ENCODE measurements at regions not wholly inside any gene's neighbourhood (a gene's known extent, or its start where the extent isn't known, plus 50 kb on each side); places are given as distances from the start of the nearest gene placed in this dataset.

GRCh38 chr7:109049366-109049765 lies 479.7 kb downstream of the DNAJB9 start:
- no peak overlapping the region for H3K27ac ChIP-seq (ENCODE audit: low read depth, low read length)
- no peaks in the 10 kb centered on the region for H3K4me1 ChIP-seq (ENCODE audit: control insufficient read depth, insufficient read depth, low read length, unreplicated experiment)
- H3K36me3 ChIP-seq (ENCODE audit: insufficient read depth, low read length) = no peaks in the 10 kb centered on the region
- no peak overlapping the region for H3K4me3 ChIP-seq (ENCODE audit: low read depth, low read length)
- no peak overlapping the region for H2AFZ ChIP-seq (ENCODE audit: low read length, unreplicated experiment)
- H3K27me3 ChIP-seq (ENCODE audit: insufficient read depth, low read length) = no peaks in the 10 kb centered on the region
- no peaks in the 10 kb centered on the region for H3K79me2 ChIP-seq (ENCODE audit: control insufficient read depth, insufficient read depth, low read length, unreplicated experiment)

GRCh38 chr7:109059089-109059488 lies 489.4 kb downstream of the DNAJB9 start:
- Histone ChIP-seq H3K4me3 (ENCODE audit: low read depth, low read length) (no peak overlapping the region), H3K36me3 (ENCODE audit: insufficient read depth, low read length) (no peaks in the 10 kb centered on the region), H3K79me2 (ENCODE audit: control insufficient read depth, insufficient read depth, low read length, unreplicated experiment) (no peaks in the 10 kb centered on the region), H3K27ac (ENCODE audit: low read depth, low read length) (no peak overlapping the region), H3K27me3 (ENCODE audit: insufficient read depth, low read length) (no peaks in the 10 kb centered on the region), H3K4me1 (ENCODE audit: control insufficient read depth, insufficient read depth, low read length, unreplicated experiment) (no peaks in the 10 kb centered on the region), H2AFZ (ENCODE audit: low read length, unreplicated experiment) (no peak overlapping the region)

- Histone ChIP-seq H3K79me2 (ENCODE audit: control insufficient read depth, insufficient read depth, low read length, unreplicated experiment) (no peaks in the 10 kb centered on the region), H3K36me3 (ENCODE audit: insufficient read depth, low read length) (no peaks in the 10 kb centered on the region), H2AFZ (ENCODE audit: low read length, unreplicated experiment) (no peak overlapping the region), H3K27ac (ENCODE audit: low read depth, low read length) (no peak overlapping the region), H3K4me3 (ENCODE audit: low read depth, low read length) (no peak overlapping the region), H3K4me1 (ENCODE audit: control insufficient read depth, insufficient read depth, low read length, unreplicated experiment) (no peaks in the 10 kb centered on the region), H3K27me3 (ENCODE audit: insufficient read depth, low read length) (no peaks in the 10 kb centered on the region)
Measured at GRCh38 chr7:109062798-109063197, 493.1 kb downstream of the DNAJB9 start.

- Histone ChIP-seq H3K27me3 (ENCODE audit: insufficient read depth, low read length) (no peaks in the 10 kb centered on the region), H3K4me1 (ENCODE audit: control insufficient read depth, insufficient read depth, low read length, unreplicated experiment) (no peaks in the 10 kb centered on the region), H3K36me3 (ENCODE audit: insufficient read depth, low read length) (no peaks in the 10 kb centered on the region), H3K79me2 (ENCODE audit: control insufficient read depth, insufficient read depth, low read length, unreplicated experiment) (no peaks in the 10 kb centered on the region), H3K27ac (ENCODE audit: low read depth, low read length) (no peak overlapping the region), H2AFZ (ENCODE audit: low read length, unreplicated experiment) (no peak overlapping the region), H3K4me3 (ENCODE audit: low read depth, low read length) (no peak overlapping the region)
Measured at GRCh38 chr7:109073543-109073942, 503.9 kb downstream of the DNAJB9 start.

GRCh38 chr7:109076396-109076972 lies 506.8 kb downstream of the DNAJB9 start:
- no peak overlapping the region for H3K27ac ChIP-seq (ENCODE audit: low read depth, low read length)
- H3K36me3 ChIP-seq (ENCODE audit: insufficient read depth, low read length) = no peaks in the 10 kb centered on the region
- no peak overlapping the region for H3K4me3 ChIP-seq (ENCODE audit: low read depth, low read length)
- no peak overlapping the region for H2AFZ ChIP-seq (ENCODE audit: low read length, unreplicated experiment)
- H3K79me2 ChIP-seq (ENCODE audit: control insufficient read depth, insufficient read depth, low read length, unreplicated experiment) = no peaks in the 10 kb centered on the region
- H3K4me1 ChIP-seq (ENCODE audit: control insufficient read depth, insufficient read depth, low read length, unreplicated experiment) = no peaks in the 10 kb centered on the region
- H3K27me3 ChIP-seq (ENCODE audit: insufficient read depth, low read length) = no peaks in the 10 kb centered on the region

GRCh38 chr7:109091042-109091441 lies 521.4 kb downstream of the DNAJB9 start:
- no peaks in the 10 kb centered on the region for H3K4me1 ChIP-seq (ENCODE audit: control insufficient read depth, insufficient read depth, low read length, unreplicated experiment)
- no peak overlapping the region for H3K4me3 ChIP-seq (ENCODE audit: low read depth, low read length)
- no peaks in the 10 kb centered on the region for H3K36me3 ChIP-seq (ENCODE audit: insufficient read depth, low read length)
- H2AFZ ChIP-seq (ENCODE audit: low read length, unreplicated experiment) = no peak overlapping the region
- H3K27ac ChIP-seq (ENCODE audit: low read depth, low read length) = no peak overlapping the region
- H3K79me2 ChIP-seq (ENCODE audit: control insufficient read depth, insufficient read depth, low read length, unreplicated experiment) = no peaks in the 10 kb centered on the region
- H3K27me3 ChIP-seq (ENCODE audit: insufficient read depth, low read length) = no peaks in the 10 kb centered on the region

GRCh38 chr7:109092268-109092667 lies 522.6 kb downstream of the DNAJB9 start:
- Histone ChIP-seq H3K79me2 (ENCODE audit: control insufficient read depth, insufficient read depth, low read length, unreplicated experiment) (no peaks in the 10 kb centered on the region), H3K36me3 (ENCODE audit: insufficient read depth, low read length) (no peaks in the 10 kb centered on the region), H2AFZ (ENCODE audit: low read length, unreplicated experiment) (no peak overlapping the region), H3K4me3 (ENCODE audit: low read depth, low read length) (no peak overlapping the region), H3K27ac (ENCODE audit: low read depth, low read length) (no peak overlapping the region), H3K27me3 (ENCODE audit: insufficient read depth, low read length) (no peaks in the 10 kb centered on the region), H3K4me1 (ENCODE audit: control insufficient read depth, insufficient read depth, low read length, unreplicated experiment) (no peaks in the 10 kb centered on the region)

- no peaks in the 10 kb centered on the region for H3K4me1 ChIP-seq (ENCODE audit: control insufficient read depth, insufficient read depth, low read length, unreplicated experiment)
- H3K27ac ChIP-seq (ENCODE audit: low read depth, low read length) = no peak overlapping the region
- H3K36me3 ChIP-seq (ENCODE audit: insufficient read depth, low read length) = no peaks in the 10 kb centered on the region
- H2AFZ ChIP-seq (ENCODE audit: low read length, unreplicated experiment) = no peak overlapping the region
- H3K27me3 ChIP-seq (ENCODE audit: insufficient read depth, low read length) = no peaks in the 10 kb centered on the region
- H3K79me2 ChIP-seq (ENCODE audit: control insufficient read depth, insufficient read depth, low read length, unreplicated experiment) = no peaks in the 10 kb centered on the region
- H3K4me3 ChIP-seq (ENCODE audit: low read depth, low read length) = no peak overlapping the region
Measured at GRCh38 chr7:109101332-109101731, 531.7 kb downstream of the DNAJB9 start.

GRCh38 chr7:109109558-109109957 lies 539.9 kb downstream of the DNAJB9 start:
- no peaks in the 10 kb centered on the region for H3K79me2 ChIP-seq (ENCODE audit: control insufficient read depth, insufficient read depth, low read length, unreplicated experiment)
- no peaks in the 10 kb centered on the region for H3K27me3 ChIP-seq (ENCODE audit: insufficient read depth, low read length)
- H3K27ac ChIP-seq (ENCODE audit: low read depth, low read length) = no peak overlapping the region
- no peaks in the 10 kb centered on the region for H3K36me3 ChIP-seq (ENCODE audit: insufficient read depth, low read length)
- H2AFZ ChIP-seq (ENCODE audit: low read length, unreplicated experiment) = no peak overlapping the region
- H3K4me3 ChIP-seq (ENCODE audit: low read depth, low read length) = no peak overlapping the region
- no peaks in the 10 kb centered on the region for H3K4me1 ChIP-seq (ENCODE audit: control insufficient read depth, insufficient read depth, low read length, unreplicated experiment)

- H3K27me3 ChIP-seq (ENCODE audit: insufficient read depth, low read length) = no peaks in the 10 kb centered on the region
- H3K4me1 ChIP-seq (ENCODE audit: control insufficient read depth, insufficient read depth, low read length, unreplicated experiment) = no peaks in the 10 kb centered on the region
- H3K27ac ChIP-seq (ENCODE audit: low read depth, low read length) = no peak overlapping the region
- H3K36me3 ChIP-seq (ENCODE audit: insufficient read depth, low read length) = no peaks in the 10 kb centered on the region
- no peak overlapping the region for H2AFZ ChIP-seq (ENCODE audit: low read length, unreplicated experiment)
- H3K79me2 ChIP-seq (ENCODE audit: control insufficient read depth, insufficient read depth, low read length, unreplicated experiment) = no peaks in the 10 kb centered on the region
- no peak overlapping the region for H3K4me3 ChIP-seq (ENCODE audit: low read depth, low read length)
Measured at GRCh38 chr7:109111086-109111485, 541.4 kb downstream of the DNAJB9 start.

- H3K4me1 ChIP-seq (ENCODE audit: control insufficient read depth, insufficient read depth, low read length, unreplicated experiment) = no peaks in the 10 kb centered on the region
- H2AFZ ChIP-seq (ENCODE audit: low read length, unreplicated experiment) = no peak overlapping the region
- H3K79me2 ChIP-seq (ENCODE audit: control insufficient read depth, insufficient read depth, low read length, unreplicated experiment) = no peaks in the 10 kb centered on the region
- H3K36me3 ChIP-seq (ENCODE audit: insufficient read depth, low read length) = no peaks in the 10 kb centered on the region
- H3K4me3 ChIP-seq (ENCODE audit: low read depth, low read length) = no peak overlapping the region
- no peaks in the 10 kb centered on the region for H3K27me3 ChIP-seq (ENCODE audit: insufficient read depth, low read length)
- no peak overlapping the region for H3K27ac ChIP-seq (ENCODE audit: low read depth, low read length)
Measured at GRCh38 chr7:109121599-109122300, 552.1 kb downstream of the DNAJB9 start.

All from ACC112 (cell line).